Osteoblast (primary cell): ENCODE measurements at regions not wholly inside any gene's neighbourhood (a gene's known extent, or its start where the extent isn't known, plus 50 kb on each side); places are given as distances from the start of the nearest gene placed in this dataset.

Source experiments
- DNase-seq: peaks from one replicate; pipeline ENCODE4 v3.0.0; 2011; ENCODE audit warnings: low spot score, mixed read lengths; ENCODE audit not compliant: insufficient read length; ENCODE audit errors: missing footprints
- H2AFZ ChIP-seq: 2 replicates; pipeline ENCODE4 v1.6.0; 2011; ENCODE audit warnings: mild to moderate bottlenecking, low read length
- H3K27ac ChIP-seq: 2 replicates; pipeline ENCODE4 v1.5.1; 2011; ENCODE audit warnings: mild to moderate bottlenecking, low read depth, low read length, moderate library complexity
- H3K27me3 ChIP-seq: 2 replicates; pipeline ENCODE4 v1.6.0; 2012; ENCODE audit warnings: mild to moderate bottlenecking, control low read depth, inconsistent platforms, low read length, moderate library complexity; ENCODE audit not compliant: insufficient read depth
- H3K36me3 ChIP-seq: 2 replicates; pipeline ENCODE4 v1.5.1; 2011; ENCODE audit warnings: mild to moderate bottlenecking, low read length, control low read depth, moderate library complexity; ENCODE audit not compliant: insufficient read depth
- H3K4me1 ChIP-seq: 2 replicates; pipeline ENCODE4 v1.5.1; 2011; ENCODE audit warnings: mild to moderate bottlenecking, low read length, control low read depth, moderate library complexity; ENCODE audit not compliant: insufficient read depth
- H3K4me2 ChIP-seq: 2 replicates; pipeline ENCODE4 v1.6.0; 2011; ENCODE audit warnings: mild to moderate bottlenecking, low read length; ENCODE audit not compliant: insufficient read depth
- H3K4me3 ChIP-seq: fragments of 200-600 bp; sonication (generic); 3 replicates; pipeline ENCODE4 v1.5.1; 2012; ENCODE audit warnings: mild to moderate bottlenecking, low read length, inconsistent platforms; ENCODE audit not compliant: insufficient read depth
- H3K79me2 ChIP-seq: 2 replicates; pipeline ENCODE4 v1.6.0; 2012; ENCODE audit warnings: mild to moderate bottlenecking, low read length, control low read depth, inconsistent platforms; ENCODE audit not compliant: insufficient read depth
- H3K9me3 ChIP-seq: 2 replicates; pipeline ENCODE4 v1.5.1; 2011; ENCODE audit warnings: low read depth, low read length, control low read depth
- H4K20me1 ChIP-seq: 2 replicates; pipeline ENCODE4 v1.6.0; 2012; ENCODE audit warnings: mild to moderate bottlenecking, low read length, control low read depth; ENCODE audit not compliant: insufficient read depth
- CTCF ChIP-seq: IDR thresholded peaks from 2 replicates; pipeline ENCODE4 v1.5.1; 2011; ENCODE audit warnings: mild to moderate bottlenecking, low read depth, low read length, moderate library complexity; ENCODE audit errors: extremely low read depth

- H3K4me3 ChIP-seq: no peak overlapping the region
- peak overlapping the region; percentile 75 for H2AFZ ChIP-seq
- peaks cover 18% of the 10 kb centered on the region for H3K4me1 ChIP-seq
- no peak overlapping the region for H3K4me2 ChIP-seq
- H4K20me1 ChIP-seq: no peaks in the 10 kb centered on the region
- no peaks in the 10 kb centered on the region for H3K27me3 ChIP-seq
- no peaks in the 10 kb centered on the region for H3K9me3 ChIP-seq
- no peaks in the 10 kb centered on the region for H3K36me3 ChIP-seq
- H3K79me2 ChIP-seq: no peaks in the 10 kb centered on the region
- H3K27ac ChIP-seq: no peak overlapping the region
- TF ChIP-seq CTCF: no peak
- DNase-seq: peak; percentile 34
Measured at GRCh38 chr1:234769986-234770795, 160.2 kb upstream of the IRF2BP2 start.

- H3K4me3 ChIP-seq: no peak overlapping the region
- H3K4me1 ChIP-seq: peaks cover 18% of the 10 kb centered on the region
- H2AFZ ChIP-seq: no peak overlapping the region
- no peak overlapping the region for H3K4me2 ChIP-seq
- H4K20me1 ChIP-seq: no peaks in the 10 kb centered on the region
- no peak overlapping the region for H3K27ac ChIP-seq
- H3K79me2 ChIP-seq: no peaks in the 10 kb centered on the region
- no peak for TF ChIP-seq CTCF
- no peak for DNase-seq
- no peaks in the 10 kb centered on the region for H3K27me3 ChIP-seq
- H3K9me3 ChIP-seq: no peaks in the 10 kb centered on the region
- no peaks in the 10 kb centered on the region for H3K36me3 ChIP-seq
Measured at GRCh38 chr1:234769284-234769985, 159.5 kb upstream of the IRF2BP2 start.

- Histone ChIP-seq H3K27ac (no peak overlapping the region), H3K79me2 (no peaks in the 10 kb centered on the region), H4K20me1 (no peaks in the 10 kb centered on the region), H3K4me1 (peaks cover 18% of the 10 kb centered on the region), H3K4me3 (no peak overlapping the region), H2AFZ (no peak overlapping the region), H3K4me2 (no peak overlapping the region), H3K9me3 (no peaks in the 10 kb centered on the region), H3K27me3 (no peaks in the 10 kb centered on the region), H3K36me3 (no peaks in the 10 kb centered on the region)
- DNase-seq: no peak
- TF ChIP-seq CTCF: no peak
Measured at GRCh38 chr1:234768569-234769283, 158.7 kb upstream of the IRF2BP2 start.

GRCh38 chr1:234768171-234768568 is 158.2 kb upstream of the IRF2BP2 start:
- Histone ChIP-seq H3K79me2 (no peaks in the 10 kb centered on the region), H2AFZ (no peak overlapping the region), H4K20me1 (no peaks in the 10 kb centered on the region), H3K27me3 (no peaks in the 10 kb centered on the region), H3K4me2 (no peak overlapping the region), H3K36me3 (no peaks in the 10 kb centered on the region), H3K9me3 (no peaks in the 10 kb centered on the region), H3K4me1 (peaks cover 18% of the 10 kb centered on the region), H3K4me3 (no peak overlapping the region), H3K27ac (no peak overlapping the region)
- DNase-seq: no peak
- no peak for TF ChIP-seq CTCF
